Activated naive CD4-positive, alpha-beta T cell treated with anti-CD3 and anti-CD28 coated beads for 36 hours (primary cell): ENCODE measurements at regions not wholly inside any gene's neighbourhood (a gene's known extent, or its start where the extent isn't known, plus 50 kb on each side); places are given as distances from the start of the nearest gene placed in this dataset.
A peak's percentile ranks its signal among the peaks of the same experiment; 100 is the strongest.
"Not testable (repeated sequence)": the region's sequence is repeated elsewhere in the genome, so short reads cannot be mapped to it uniquely, and the experiment has no call there.

Experiments
- CTCF ChIA-PET: fragments of 350-600 bp; sonication (Branson Sonifier 250); formaldehyde crosslinking; loops from one replicate; lab custom pipeline; 2021; ENCODE audit warnings: antibody characterized with exemption; lab: Charles Lee
- DNase-seq: peaks from one replicate; pipeline ENCODE4 v3.0.0-alpha.2; 2020
- H3K27ac Mint-ChIP-seq: one replicate; pipeline ENCODE4 v1.8.0; 2021; ENCODE audit warnings: mild to moderate bottlenecking, mixed read lengths
- H3K27me3 Mint-ChIP-seq: one replicate; pipeline ENCODE4 v1.8.0; 2021; ENCODE audit warnings: low read depth, mixed read lengths
- H3K36me3 Mint-ChIP-seq: one replicate; pipeline ENCODE4 v1.8.0; 2021; ENCODE audit warnings: low read depth, mixed read lengths
- H3K4me1 Mint-ChIP-seq: one replicate; pipeline ENCODE4 v1.8.0; 2021; ENCODE audit warnings: low read depth, mixed read lengths
- H3K4me3 Mint-ChIP-seq: one replicate; pipeline ENCODE4 v1.8.0; 2021; ENCODE audit warnings: mild to moderate bottlenecking, moderate library complexity, mixed read lengths
- H3K9me3 Mint-ChIP-seq: one replicate; pipeline ENCODE4 v1.8.0; 2021; ENCODE audit warnings: mixed read lengths
- intact Hi-C: fragments of 100-400 bp; cut with micrococcal nuclease; formaldehyde crosslinking; loops from one replicate; pipeline ENCODE4 v1.15.1; 2023

DNA sequence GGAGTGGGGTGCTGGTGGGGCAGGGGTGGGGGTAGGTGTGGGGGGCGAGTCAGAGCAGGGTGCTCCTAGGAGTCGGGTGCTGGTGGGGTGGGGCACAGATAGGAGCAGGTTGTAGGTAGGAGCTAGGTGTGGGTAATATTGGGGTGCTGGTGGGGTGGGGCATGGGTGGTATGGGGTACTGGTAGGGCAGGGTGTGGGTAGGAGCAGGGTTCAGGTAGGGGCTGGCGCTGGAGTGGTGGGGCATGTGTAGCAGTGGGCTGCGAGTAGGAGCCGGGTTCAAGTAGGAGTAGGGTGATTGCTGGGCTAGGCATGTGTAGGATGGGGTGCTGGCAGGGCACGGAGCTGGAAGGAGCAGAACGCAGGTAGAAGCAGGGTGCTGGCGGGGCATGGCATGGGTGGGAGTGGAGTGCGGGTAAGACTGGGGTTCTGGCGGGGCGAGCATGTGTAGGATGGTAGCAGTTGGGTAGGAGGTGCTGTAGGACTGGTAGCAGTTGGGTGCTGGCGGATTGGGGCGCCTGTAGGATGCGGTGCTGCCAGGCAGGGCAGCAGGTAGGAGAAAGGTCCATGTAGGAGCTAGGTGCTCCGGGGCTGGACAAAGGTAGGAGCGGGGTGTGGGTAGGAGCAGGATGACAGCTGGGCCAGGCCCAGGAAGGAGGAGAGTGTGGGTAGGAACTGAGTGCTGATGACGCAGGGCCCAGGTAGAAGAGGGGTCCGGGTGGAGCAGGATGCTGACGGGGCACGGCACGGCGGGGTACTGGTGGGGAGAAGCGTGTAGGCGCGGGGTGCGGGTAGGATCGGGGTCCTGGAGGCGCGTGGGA, 105.5 kb upstream of the SIMC1 start:
- Mint-ChIP-seq H3K27me3 (no peaks in the 10 kb centered on the region), H3K4me3 (peak overlapping the region; percentile 69), H3K27ac (no peak overlapping the region), H3K9me3 (no peaks in the 10 kb centered on the region), H3K4me1 (peaks cover 19% of the 10 kb centered on the region), H3K36me3 (no peaks in the 10 kb centered on the region)
- intact Hi-C loops: no loop called here
- CTCF ChIA-PET: interaction anchor here (0.7 kb wide), 1 partner anchor 528 kb away, joined by 3 read pairs; no protein-coding TSS in a partner anchor
- no peak for DNase-seq

DNA sequence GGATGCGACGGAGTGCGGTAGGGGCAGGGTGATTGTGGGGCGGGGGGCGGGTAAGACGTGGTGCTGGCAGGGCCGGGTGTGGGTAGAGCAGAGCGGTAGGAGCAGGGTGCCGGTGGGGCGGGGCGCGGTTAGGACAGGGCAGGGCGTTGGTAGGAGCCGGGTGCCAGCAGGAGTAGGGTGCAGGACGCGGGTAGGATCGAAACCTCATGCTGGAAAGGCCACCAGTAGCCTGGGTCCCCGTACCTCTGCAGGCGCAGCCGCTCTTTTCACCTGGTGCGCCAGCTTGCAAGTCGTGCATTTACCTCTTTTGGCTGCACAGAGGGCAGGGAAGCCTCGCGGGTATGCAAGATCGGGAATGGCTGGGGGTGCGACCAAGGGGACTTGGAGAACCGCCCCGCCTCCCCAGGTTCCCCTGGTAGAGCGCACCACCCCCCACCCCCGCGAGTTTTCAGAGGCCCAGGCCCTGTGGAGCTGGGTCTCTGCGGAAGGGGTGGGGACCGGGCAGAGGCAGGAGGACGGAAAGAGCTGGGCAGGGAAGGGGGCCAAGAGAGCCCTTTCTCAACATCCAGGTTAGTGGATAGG, 104.8 kb upstream of the SIMC1 start:
- CTCF ChIA-PET: no interaction called here
- Mint-ChIP-seq H3K27me3 (no peaks in the 10 kb centered on the region), H3K36me3 (no peaks in the 10 kb centered on the region), H3K9me3 (no peaks in the 10 kb centered on the region), H3K27ac (no peak overlapping the region), H3K4me1 (peaks cover 19% of the 10 kb centered on the region), H3K4me3 (peak overlapping the region; percentile 69)
- intact Hi-C loops: no loop called here
- DNase-seq: peak; percentile 35

DNA sequence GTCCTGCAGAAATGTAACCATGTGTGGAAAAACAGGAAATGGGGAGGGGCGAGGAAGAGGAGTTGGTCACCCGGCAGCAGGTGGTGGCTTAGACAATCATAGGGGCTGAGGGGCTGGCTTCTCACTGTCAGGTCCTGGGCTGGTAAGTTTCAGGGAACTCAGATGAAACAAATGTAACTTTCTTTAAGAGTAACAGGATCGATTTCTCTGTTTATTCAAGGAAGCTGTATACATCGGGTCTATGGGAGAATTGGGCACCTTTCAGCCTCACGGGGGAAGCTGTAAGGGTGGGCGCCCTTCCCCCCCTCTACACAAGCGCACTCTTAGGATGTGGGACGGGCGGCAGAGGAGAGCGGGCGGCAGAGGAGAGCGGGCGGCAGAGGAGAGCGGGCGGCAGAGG, 104.3 kb upstream of the SIMC1 start:
- no peaks in the 10 kb centered on the region for H3K27me3 Mint-ChIP-seq
- H3K4me1 Mint-ChIP-seq: peaks cover 19% of the 10 kb centered on the region
- peak overlapping the region; percentile 69 for H3K4me3 Mint-ChIP-seq
- DNase-seq: no peak
- intact Hi-C loops: no loop called here
- CTCF ChIA-PET: no interaction called here
- H3K36me3 Mint-ChIP-seq: no peaks in the 10 kb centered on the region
- no peak overlapping the region for H3K27ac Mint-ChIP-seq
- H3K9me3 Mint-ChIP-seq: no peaks in the 10 kb centered on the region

GRCh38 chr5:176134529-176135223, 103.5 kb upstream of the SIMC1 start:
- Mint-ChIP-seq H3K4me3 (no peak overlapping the region), H3K27me3 (no peaks in the 10 kb centered on the region), H3K36me3 (no peaks in the 10 kb centered on the region), H3K9me3 (no peaks in the 10 kb centered on the region), H3K4me1 (peaks cover 19% of the 10 kb centered on the region), H3K27ac (no peak overlapping the region)
- no peak for DNase-seq
- intact Hi-C loops: no loop called here
- CTCF ChIA-PET: no interaction called here

GRCh38 chr5:176140138-176140537, 98.1 kb upstream of the SIMC1 start:
- H3K36me3 Mint-ChIP-seq, DNase-seq, CTCF ChIA-PET, intact Hi-C loops, H3K4me3 Mint-ChIP-seq, H3K27me3 Mint-ChIP-seq, H3K27ac Mint-ChIP-seq, H3K4me1 Mint-ChIP-seq: not testable (repeated sequence)
- peaks cover 12% of the 10 kb centered on the region for H3K9me3 Mint-ChIP-seq

DNA sequence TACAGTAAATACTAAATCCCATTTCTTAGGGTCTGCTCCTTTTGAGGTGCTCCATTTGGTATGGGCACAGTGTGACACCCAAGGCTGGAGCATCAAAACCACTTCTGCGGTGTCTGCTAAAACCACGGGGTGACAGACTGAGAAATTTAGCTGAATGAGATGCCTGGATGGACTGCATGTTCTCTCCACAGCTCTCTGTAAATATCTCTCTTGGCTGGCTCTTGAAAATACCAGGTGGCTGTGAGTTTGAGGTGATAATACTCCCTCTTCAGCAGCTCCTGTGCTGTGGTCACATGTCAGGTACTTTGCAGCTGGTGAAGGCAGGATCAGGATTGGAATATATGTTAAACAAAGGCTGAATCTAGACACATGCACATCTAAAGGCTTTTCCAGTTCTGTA, 93.7 kb upstream of the SIMC1 start:
- DNase-seq: no peak
- no peak overlapping the region for H3K4me3 Mint-ChIP-seq
- H3K36me3 Mint-ChIP-seq: peaks cover 5% of the 10 kb centered on the region
- H3K27ac Mint-ChIP-seq: no peak overlapping the region
- H3K9me3 Mint-ChIP-seq: peaks cover 12% of the 10 kb centered on the region
- no peaks in the 10 kb centered on the region for H3K27me3 Mint-ChIP-seq
- CTCF ChIA-PET: no interaction called here
- intact Hi-C loops: no loop called here
- H3K4me1 Mint-ChIP-seq: peaks cover 8% of the 10 kb centered on the region

DNA sequence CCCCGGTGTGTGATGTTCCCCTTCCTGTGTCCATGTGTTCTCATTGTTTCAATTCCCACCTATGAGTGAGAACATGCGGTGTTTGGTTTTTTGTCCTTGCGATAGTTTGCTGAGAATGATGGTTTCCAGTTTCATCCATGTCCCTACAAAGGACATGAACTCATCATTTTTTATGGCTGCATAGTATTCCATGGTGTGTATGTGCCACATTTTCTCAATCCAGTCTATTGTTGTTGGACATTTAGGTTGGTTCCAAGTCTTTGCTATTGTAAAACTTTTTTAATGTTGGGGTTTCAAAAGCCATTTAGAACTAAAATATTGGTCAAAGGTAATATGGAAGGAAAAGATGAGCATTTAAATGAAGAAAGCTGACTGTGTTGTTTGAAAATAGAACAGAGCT, 88.3 kb upstream of the SIMC1 start:
- CTCF ChIA-PET, DNase-seq, H3K4me1 Mint-ChIP-seq, H3K36me3 Mint-ChIP-seq, intact Hi-C loops, H3K4me3 Mint-ChIP-seq, H3K9me3 Mint-ChIP-seq, H3K27ac Mint-ChIP-seq: not testable (repeated sequence)
- H3K27me3 Mint-ChIP-seq: peaks cover 10% of the 10 kb centered on the region

DNA sequence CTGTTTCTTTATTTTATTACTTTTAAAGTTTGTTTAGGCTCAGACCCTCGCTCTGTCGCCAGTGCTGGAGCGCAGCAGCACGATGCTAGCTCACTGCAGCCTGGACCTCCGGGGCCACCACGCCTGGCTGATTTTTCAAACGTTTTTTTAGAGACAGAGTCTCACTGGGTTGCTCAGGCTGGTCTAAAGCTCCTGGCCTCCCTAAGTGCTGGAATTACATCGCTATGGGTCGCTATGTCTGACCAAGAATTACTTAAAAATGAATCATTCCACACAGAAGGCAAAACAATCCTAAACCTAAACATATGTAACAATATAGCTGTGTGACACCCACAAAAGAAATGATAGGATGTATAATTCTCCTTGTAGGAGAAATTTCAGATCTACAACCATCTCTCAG, 86.9 kb upstream of the SIMC1 start:
- no peak for DNase-seq
- Mint-ChIP-seq H3K4me1 (peaks cover 4% of the 10 kb centered on the region), H3K27me3 (peaks cover 10% of the 10 kb centered on the region), H3K4me3 (no peak overlapping the region), H3K9me3 (no peaks in the 10 kb centered on the region), H3K27ac (no peak overlapping the region), H3K36me3 (no peaks in the 10 kb centered on the region)
- intact Hi-C loops: no loop called here
- CTCF ChIA-PET: interaction anchor here (1.4 kb wide), 1 partner anchor 421 kb away, joined by 3 read pairs; no protein-coding TSS in a partner anchor

GRCh38 chr5:176152191-176152929, 85.9 kb upstream of the SIMC1 start:
- Mint-ChIP-seq H3K27ac (no peak overlapping the region), H3K4me1 (peaks cover 4% of the 10 kb centered on the region), H3K4me3 (no peak overlapping the region), H3K36me3 (no peaks in the 10 kb centered on the region), H3K27me3 (peaks cover 10% of the 10 kb centered on the region), H3K9me3 (no peaks in the 10 kb centered on the region)
- DNase-seq: no peak
- intact Hi-C loops: no loop called here
- CTCF ChIA-PET: interaction anchor here (1.4 kb wide), 1 partner anchor 423 kb away, joined by 3 read pairs; no protein-coding TSS in a partner anchor

- no peak for DNase-seq
- no peak overlapping the region for H3K27ac Mint-ChIP-seq
- no peak overlapping the region for H3K4me3 Mint-ChIP-seq
Measured at GRCh38 chr5:176152930-176153311, 85.3 kb upstream of the SIMC1 start.

GRCh38 chr5:176153741-176154140, 84.5 kb upstream of the SIMC1 start:
- H3K9me3 Mint-ChIP-seq: no peaks in the 10 kb centered on the region
- peaks cover 4% of the 10 kb centered on the region for H3K4me1 Mint-ChIP-seq
- no peak overlapping the region for H3K27ac Mint-ChIP-seq
- peaks cover 10% of the 10 kb centered on the region for H3K27me3 Mint-ChIP-seq
- H3K4me3 Mint-ChIP-seq: no peak overlapping the region
- CTCF ChIA-PET: no interaction called here
- intact Hi-C loops: no loop called here
- H3K36me3 Mint-ChIP-seq: no peaks in the 10 kb centered on the region
- no peak for DNase-seq

More at GRCh38 chr5:176152930-176153311, 85.3 kb upstream of the SIMC1 start:
- Mint-ChIP-seq H3K27me3 (peaks cover 10% of the 10 kb centered on the region), H3K9me3 (no peaks in the 10 kb centered on the region), H3K4me1 (peaks cover 4% of the 10 kb centered on the region), H3K36me3 (no peaks in the 10 kb centered on the region)
- intact Hi-C loops: no loop called here
- CTCF ChIA-PET: interaction anchor here (1.4 kb wide), 1 partner anchor 423 kb away, joined by 3 read pairs; no protein-coding TSS in a partner anchor

- peaks cover 13% of the 10 kb centered on the region for H3K27me3 Mint-ChIP-seq
- DNase-seq: no peak
- H3K27ac Mint-ChIP-seq: no peak overlapping the region
- peaks cover 4% of the 10 kb centered on the region for H3K4me1 Mint-ChIP-seq
- CTCF ChIA-PET: interaction anchor here (0.6 kb wide), 1 partner anchor 301 kb away, joined by 3 read pairs; no protein-coding TSS in a partner anchor
- H3K36me3 Mint-ChIP-seq: no peaks in the 10 kb centered on the region
- intact Hi-C loops: no loop called here
- H3K4me3 Mint-ChIP-seq: no peak overlapping the region
- no peaks in the 10 kb centered on the region for H3K9me3 Mint-ChIP-seq
Measured at GRCh38 chr5:176154821-176155220, 83.4 kb upstream of the SIMC1 start.
